ENCODE measurements at regions not wholly inside any gene's neighbourhood (a gene's known extent, or its start where the extent isn't known, plus 50 kb on each side); places are given as distances from the start of the nearest gene placed in this dataset.
"Not testable (repeated sequence)": the region's sequence is repeated elsewhere in the genome, so short reads cannot be mapped to it uniquely, and the experiment has no call there.

DNA sequence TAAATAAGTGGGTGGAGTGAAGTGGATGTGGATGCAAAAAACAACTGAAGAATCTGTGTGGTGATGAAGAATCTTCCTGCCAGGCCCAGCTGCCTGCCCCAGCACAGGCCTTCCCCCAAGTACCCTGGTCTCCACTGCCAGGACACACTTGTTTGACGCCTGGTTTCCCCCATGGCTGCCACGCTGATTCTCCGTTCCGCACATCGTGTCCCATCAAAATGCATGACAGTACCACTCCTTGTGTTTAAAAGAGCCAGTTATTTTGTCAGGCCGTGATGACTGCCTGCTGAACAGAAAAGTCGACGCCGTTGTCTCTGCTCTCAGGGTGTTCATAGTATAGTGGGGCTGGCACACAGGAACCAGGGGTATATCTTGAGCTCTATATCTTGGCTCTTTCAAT lies 50.3 kb upstream of the KYNU start:
- ATAC-seq (no peak), DNase-seq (no peak)
- intact Hi-C loops (cut with micrococcal nuclease): no loop called here

DNA sequence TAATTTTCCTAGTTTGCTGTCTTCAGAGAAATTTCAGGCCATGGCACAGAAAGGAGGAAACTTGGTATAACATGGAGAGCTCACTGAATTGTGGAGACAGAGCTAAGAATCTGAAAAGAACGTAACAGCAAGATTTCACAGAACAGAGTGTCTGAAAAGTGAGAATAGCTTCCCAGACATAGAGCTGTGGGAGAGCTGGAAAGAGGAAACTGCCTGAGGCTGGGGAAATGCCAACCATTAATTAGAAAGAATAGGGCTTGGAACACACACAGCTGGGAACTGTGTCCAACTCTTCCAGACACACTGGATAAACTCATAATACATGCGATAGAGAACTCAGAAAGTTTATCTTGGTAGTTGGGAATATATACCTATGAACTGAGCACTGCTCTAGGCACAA lies 51.6 kb upstream of the KYNU start:
- intact Hi-C loops (cut with micrococcal nuclease): no loop called here
- ATAC-seq (no peak), DNase-seq (no peak)

DNA sequence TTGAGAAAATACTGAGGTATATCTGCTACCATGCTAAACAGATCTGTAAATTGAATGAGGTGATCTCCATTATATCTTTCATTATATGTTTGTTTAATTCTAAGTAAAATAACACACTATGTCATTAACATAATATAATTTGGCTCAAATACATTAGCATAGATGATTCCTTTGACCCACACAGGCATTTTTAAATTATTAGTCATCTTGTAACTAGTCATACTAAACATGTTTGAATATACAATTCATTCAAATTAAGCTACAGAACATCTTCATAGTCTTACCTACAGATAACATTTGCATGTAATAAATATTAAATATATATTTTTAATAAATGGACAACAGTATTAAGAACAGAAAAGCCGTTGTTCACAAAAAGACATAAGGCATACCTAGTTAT lies 52.7 kb upstream of the KYNU start:
- no peak for DNase-seq
- ATAC-seq: no peak
- intact Hi-C loops (cut with micrococcal nuclease): no loop called here

DNA sequence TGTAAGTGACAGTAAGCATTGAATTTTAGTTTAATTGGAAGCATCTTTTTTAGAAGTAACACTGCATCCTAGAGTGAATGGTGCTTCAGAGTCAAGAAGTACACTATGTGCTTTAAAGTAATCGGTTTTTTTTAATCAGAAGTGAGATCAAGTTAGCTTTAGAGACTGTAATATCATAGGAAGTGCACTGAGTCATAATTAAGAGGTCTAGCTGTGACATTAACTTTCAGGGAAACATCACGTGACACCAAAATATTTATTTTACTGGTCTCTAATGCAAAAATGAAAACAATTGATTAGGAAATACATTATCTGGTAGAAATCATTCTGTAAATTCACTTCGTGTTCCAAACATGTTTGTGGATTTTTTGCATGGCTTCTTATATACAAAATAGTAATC lies 55.3 kb upstream of the KYNU start:
- no peak for ATAC-seq
- intact Hi-C loops (cut with micrococcal nuclease): no loop called here
- DNase-seq: no peak

DNA sequence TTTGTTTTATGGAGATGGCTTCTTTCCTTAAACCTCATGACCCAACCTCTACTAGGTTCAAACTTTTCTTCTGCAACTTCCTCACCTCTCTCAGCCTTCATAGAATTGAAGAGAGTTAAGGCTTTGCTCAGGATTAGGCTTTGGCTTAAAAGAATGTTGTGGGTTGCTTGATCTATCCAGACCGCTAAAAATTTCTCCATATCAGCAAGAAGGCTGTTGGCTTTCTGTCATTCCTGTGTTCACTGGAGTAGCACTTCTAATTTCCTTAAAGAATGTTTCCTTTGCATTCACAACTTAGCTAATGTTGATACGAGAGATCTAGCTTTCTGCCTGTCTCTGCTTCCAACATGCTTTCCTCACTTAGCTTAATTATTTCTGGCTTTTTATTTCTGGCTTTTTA lies 58.1 kb upstream of the KYNU start:
- intact Hi-C loops (cut with micrococcal nuclease): no loop called here
- ATAC-seq: no peak
- DNase-seq: no peak

DNA sequence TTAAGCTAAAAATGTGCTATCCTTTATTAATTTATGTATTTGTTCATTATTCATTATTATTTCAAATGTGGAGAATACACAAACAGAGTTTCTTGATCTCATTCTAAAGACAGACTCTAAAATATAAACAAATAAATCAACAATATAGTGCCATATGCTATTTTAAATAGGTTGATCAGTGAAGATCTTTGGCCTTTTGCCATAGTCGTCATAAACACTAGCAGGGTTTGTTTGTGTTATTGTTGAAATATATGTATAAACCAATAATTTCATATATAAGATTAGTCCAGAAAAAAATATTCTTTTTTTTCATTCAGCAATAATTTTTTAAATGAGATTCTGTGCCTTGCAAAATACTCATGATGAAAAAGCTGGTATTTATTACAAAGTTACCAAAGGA lies 62.1 kb upstream of the KYNU start:
- DNase-seq: no peak
- intact Hi-C loops (cut with micrococcal nuclease): no loop called here
- ATAC-seq: no peak

DNA sequence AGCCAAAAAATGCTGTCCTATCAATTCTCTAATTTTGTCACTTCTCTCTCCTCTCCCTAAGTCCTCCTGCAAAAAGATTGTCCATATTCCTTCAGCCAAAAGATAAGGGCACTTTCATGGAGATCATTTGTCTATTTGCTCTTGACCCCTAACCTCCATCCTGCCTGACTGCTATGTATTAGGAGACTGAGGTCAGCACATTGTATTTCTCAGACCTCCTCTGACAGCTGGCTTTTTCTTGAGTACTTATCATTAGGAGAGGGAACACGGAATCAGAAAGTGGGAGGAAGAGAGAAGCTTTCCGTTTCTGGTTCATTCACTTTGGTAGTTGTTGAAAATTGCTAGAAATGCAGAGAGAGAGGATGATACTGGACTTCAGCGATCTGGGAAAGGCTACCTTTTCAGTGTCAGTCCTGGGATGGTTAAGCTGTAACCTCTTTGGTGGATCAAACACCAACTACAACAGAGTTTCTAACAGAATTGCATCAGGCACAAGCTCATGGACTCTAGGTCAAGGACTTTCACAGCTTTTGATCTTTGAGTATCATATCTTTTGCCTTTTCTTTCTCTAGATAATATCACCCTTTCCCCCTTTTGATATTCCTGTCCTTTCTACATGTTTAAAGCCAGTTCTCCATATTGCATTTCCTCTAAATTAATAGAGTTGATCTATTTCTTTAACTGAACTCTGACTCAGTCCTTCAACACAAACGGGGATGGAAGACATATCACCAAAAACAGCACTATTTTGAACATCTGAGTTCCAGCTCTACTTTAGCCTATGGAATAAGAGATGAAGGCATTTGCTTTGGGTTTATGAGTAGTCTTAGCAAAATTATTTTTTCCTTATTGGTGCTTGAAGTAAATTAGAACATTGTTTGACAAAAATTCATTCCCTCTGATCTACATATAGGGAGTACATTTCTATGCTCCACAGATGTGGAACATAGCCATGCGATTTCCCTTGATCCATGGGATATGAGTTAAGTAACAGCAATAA lies 63.3 kb upstream of the KYNU start:
- DNase-seq: no peak
- intact Hi-C loops (cut with micrococcal nuclease): no loop called here
- no peak for ATAC-seq

DNA sequence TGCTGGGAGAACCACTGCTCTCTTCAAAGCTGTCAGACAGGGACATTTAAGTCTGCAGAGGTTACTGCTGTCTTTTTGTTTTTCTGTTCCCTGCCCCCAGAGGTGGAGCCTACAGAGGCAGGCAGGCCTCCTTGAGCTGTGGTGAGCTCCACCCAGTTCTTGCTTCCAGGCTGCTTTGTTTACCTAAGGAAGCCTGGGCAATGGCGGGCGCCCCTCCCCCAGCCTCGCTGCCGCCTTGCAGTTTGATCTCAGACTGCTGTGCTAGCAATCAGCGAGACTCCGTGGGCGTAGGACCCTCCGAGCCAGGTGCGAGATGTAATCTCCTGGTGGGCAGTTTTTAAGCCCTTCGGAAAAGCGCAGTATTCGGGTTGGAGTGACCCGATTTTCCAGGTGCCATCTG lies 65.8 kb upstream of the KYNU start:
- DNase-seq; ATAC-seq; intact Hi-C loops (cut with micrococcal nuclease): not testable (repeated sequence)

DNA sequence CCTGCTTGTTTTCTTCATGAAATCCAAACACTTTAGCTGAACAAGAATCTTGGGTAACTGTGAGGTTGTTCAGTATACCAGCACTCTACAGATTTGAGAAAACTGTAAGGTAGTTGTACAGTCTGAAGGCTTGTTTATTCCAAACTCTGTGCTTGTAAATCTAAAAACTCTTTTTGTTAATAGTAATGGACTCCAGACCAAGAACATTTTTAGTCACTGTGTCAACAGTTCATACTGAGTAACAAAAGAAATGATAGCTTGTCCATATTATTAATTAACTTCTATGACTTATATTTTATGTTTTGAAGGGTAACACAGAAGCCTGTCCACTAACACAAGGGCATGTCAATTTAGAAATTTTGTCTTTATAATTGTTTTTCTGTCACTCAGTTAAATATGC lies 72.2 kb upstream of the KYNU start:
- no peak for DNase-seq
- intact Hi-C loops (cut with micrococcal nuclease): no loop called here
- ATAC-seq: no peak

DNA sequence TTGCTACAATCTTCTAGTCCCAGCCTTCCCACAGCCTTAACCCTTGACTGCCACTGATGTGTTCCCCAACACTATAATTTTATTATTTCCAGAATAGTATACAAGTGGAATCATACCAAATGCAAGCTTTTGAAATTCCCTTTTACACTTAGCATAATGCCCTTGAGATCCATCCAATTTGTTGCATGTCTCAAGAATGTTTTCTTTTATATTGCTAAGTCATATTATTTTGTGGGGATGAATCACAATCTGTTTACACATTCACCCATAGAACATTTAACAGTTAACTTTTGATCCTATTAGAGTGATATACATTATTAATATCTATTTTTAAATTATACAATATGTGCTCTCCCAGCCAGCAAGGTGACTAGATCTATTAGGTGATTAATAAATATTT lies 74.3 kb upstream of the KYNU start:
- ATAC-seq (no peak), DNase-seq (no peak)
- intact Hi-C loops (cut with micrococcal nuclease): no loop called here

DNA sequence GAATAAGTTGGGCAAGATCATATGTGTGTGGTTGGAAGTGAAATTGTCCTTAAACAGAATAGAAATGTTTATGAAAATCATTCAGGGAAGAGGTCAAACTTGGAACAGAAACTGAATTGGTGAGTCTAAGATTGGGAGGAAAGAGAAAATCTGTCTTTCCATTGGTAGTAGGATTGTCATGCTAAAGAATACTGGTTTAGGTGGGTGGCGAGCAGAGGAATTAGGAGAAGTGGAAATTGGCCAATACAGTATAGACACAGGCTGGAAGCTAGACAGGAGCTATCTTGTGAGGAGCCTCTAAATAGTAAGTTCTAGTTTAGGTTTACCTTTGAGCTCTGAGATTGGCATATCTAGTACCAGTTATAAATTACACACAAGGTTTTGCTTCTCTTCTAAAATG lies 80.9 kb upstream of the KYNU start:
- intact Hi-C loops (cut with micrococcal nuclease): no loop called here
- ATAC-seq (no peak), DNase-seq (no peak)

DNA sequence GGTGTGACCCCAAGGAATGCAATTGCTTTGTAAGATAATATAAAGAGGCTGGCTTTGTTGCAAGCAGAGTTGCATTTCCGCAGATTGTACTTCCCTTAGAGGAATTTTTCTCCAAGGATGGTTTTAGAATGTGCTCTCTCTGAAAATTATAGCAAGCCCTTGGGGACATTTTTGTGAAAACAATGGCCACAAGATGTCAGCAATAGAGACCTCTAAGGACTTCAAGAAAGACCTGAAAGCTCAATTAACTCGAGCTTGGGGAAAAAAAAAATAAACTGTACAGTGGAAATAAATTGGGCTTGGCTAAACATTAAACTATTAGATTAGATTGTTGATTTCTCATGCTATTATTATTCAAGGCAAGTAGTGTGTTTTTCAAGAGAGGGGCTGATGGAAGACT lies 81.3 kb upstream of the KYNU start:
- no peak for ATAC-seq
- intact Hi-C loops (cut with micrococcal nuclease): no loop called here
- no peak for DNase-seq

DNA sequence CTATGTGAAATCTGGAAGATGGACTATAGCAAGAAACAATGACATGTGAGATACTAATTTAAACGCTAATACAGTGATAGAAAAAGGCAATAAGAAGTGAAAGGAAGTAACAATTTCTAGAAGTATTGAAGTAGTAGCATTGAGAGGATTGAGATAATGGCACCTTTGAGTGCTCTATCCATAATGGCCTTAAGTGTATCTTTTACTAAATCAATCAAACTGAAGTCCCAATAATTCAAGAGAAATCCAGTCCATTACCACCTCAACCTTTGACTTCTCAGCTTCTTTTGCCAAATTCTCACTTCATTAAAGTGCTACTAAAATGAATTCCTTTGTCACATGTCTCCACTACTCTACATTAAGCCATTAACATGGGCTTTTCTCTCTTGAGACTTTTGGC lies 82.6 kb upstream of the KYNU start:
- ATAC-seq: no peak
- DNase-seq: no peak
- intact Hi-C loops (cut with micrococcal nuclease): no loop called here

DNA sequence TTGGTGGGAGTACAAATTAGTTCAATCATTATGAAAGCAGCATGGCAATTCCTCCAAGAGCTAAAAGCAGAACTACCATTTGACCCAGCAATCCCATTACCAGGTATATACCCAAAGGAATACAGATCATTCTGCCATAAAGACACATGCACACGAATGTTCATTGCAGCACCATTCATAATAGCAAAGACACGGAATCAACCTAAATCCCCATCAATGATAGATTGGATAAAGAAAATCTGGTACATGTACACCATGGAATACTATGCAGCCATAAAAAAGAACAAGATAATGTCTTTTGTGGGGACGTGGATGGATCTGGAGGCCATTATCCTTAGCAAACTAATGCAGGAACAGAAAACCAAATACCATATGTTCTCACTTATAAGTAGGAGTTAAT lies 85.1 kb upstream of the KYNU start:
- DNase-seq; intact Hi-C loops (cut with micrococcal nuclease); ATAC-seq: not testable (repeated sequence)

DNA sequence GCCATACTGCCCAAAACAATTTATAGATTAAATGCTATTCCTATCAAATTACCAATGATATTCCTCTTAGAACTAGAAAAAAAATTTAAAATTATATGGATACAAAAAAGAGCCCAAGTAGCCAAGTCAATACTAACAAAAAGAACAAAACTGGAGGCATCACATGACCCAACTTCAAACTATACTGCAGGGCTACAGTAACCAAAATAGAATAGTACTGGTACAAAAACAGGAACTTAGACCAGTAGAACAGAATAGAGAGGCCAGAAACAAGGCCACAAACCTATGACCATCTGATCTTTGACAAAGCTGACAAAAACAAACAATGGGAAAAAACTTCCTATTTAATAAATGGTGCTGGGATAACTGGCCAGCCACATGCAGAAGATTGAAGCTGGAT lies 86.1 kb upstream of the KYNU start:
- DNase-seq (no peak), ATAC-seq (no peak)
- intact Hi-C loops (cut with micrococcal nuclease): no loop called here

DNA sequence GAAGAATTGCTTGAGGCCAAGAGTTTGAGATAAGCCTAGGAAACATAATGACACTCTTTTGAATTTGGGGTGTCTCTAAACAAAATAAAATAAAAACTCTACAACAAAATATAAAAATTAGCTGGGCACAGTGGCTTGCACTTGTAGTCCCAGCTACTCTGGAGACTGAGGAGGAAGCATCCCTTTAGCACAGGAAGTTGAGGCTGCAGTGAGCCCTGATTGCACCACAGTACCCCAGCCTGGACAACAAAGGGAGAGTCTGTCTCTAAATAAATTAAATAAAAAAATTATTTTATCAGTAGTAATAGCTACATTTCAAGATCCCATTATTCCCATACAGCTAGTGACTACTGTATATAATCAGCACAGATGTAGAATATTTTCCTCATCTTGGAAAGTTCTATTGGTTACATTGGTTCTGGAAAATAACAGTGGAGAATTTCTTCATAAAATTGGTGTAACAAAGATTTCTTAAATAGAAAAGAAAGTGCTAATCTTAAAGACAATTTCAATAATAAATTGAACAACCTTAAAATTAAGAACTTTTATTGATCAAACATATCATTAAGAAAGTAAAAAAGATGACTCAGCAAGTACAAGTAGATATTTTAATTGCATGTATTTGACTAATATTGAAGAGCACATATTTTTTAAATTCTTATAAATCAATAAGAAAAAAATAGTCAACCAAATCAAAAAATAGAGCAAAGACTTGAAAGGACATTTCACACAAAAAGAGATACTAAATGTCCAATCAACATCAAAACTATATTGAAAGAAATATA lies 90.4 kb upstream of the KYNU start:
- no peak for ATAC-seq
- no peak for DNase-seq
- intact Hi-C loops (cut with micrococcal nuclease): no loop called here

DNA sequence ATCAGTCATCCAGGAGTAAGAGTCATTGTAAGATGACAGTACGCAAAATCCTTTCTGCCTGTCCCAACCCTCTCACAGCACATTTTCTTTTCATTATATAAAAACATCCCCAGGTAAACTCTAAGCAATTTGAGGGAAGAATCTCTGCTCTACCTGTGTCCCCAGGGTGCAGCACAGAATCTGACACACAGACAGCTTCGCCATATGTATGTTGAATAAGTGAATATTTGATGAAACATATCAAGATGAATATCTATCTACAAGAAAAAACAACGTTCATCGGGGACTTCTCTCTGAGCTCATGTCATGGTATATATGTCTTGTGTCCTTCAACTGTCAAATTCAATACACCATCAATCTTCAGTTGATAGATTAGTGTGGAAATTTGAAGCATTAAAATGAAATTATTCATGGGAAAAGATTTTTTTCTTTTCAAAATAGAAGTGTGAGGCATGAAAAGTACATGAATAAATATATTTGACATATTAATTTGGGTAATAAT lies 94.5 kb upstream of the KYNU start:
- DNase-seq (no peak), ATAC-seq (no peak)
- intact Hi-C loops (cut with micrococcal nuclease): no loop called here

DNA sequence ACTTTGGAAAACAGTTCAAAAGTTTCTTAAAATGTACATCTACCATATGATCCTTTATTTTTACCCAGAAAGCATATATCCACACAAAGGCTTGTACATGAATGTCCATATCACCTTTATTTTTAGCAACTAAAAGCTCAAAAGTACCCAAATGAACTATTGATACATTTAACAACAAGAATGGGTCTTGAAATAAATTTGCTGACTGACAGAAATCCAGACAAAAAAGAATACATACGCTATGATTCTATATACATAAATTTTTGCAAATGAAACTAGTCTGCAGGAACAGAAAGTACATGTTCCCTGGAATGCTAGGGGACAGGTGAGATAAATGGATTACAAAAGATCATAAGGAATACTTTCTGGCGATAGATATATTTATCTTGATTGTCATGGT lies 96.3 kb upstream of the KYNU start:
- intact Hi-C loops (cut with micrococcal nuclease): no loop called here
- DNase-seq (no peak), ATAC-seq (no peak)

DNA sequence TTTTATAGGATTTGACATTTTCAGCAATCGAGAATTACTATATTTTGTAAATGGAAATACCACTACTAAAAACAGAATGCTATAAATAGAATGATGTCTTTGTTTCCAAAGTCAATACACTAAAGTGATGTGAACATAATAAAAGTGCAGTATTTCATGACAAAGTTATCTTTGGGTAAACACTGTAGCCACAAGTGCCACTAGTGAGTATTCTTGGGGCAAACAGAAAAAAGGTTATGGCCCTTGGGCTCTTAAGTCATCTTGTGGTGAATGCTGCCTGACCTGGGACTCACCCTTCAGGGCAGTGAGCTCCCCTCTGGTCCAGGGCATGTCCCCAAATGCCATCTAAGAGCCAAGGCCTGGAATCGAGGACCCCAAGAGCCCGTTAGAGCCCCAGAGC lies 99.2 kb upstream of the KYNU start:
- no peak for ATAC-seq
- intact Hi-C loops (cut with micrococcal nuclease): no loop called here
- DNase-seq: no peak

DNA sequence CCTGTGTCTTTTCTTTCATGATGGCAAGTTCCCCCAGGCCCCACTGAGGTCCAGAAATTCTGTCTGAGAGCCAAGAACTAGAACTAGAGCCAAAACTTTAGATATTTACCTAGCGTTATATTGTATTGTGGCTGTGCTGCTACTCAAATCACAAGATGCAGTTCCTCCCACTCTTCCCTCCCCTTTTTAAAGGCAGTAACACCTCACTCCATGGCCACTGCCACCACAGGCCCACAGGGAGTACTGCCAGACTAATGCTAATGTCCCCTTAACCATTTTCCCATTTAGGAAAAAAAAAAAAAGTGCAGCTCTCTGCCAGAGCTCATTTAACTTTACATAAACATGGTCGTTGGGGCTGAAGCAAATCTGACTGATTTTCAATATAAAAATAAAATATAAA lies 99.7 kb upstream of the KYNU start:
- intact Hi-C loops (cut with micrococcal nuclease): no loop called here
- DNase-seq (no peak), ATAC-seq (no peak)
